Stimulated activated naive CD4-positive, alpha-beta T cell treated with Interleukin-2 at 50 U/mL for 16 hours (primary cell): ENCODE measurements at regions not wholly inside any gene's neighbourhood (a gene's known extent, or its start where the extent isn't known, plus 50 kb on each side); places are given as distances from the start of the nearest gene placed in this dataset.
"Not testable (repeated sequence)": the region's sequence is repeated elsewhere in the genome, so short reads cannot be mapped to it uniquely, and the experiment has no call there.

Experiments
- DNase-seq: peaks from one replicate; lab custom pipeline; 2025; lab: John Stamatoyannopoulos, UW

DNA sequence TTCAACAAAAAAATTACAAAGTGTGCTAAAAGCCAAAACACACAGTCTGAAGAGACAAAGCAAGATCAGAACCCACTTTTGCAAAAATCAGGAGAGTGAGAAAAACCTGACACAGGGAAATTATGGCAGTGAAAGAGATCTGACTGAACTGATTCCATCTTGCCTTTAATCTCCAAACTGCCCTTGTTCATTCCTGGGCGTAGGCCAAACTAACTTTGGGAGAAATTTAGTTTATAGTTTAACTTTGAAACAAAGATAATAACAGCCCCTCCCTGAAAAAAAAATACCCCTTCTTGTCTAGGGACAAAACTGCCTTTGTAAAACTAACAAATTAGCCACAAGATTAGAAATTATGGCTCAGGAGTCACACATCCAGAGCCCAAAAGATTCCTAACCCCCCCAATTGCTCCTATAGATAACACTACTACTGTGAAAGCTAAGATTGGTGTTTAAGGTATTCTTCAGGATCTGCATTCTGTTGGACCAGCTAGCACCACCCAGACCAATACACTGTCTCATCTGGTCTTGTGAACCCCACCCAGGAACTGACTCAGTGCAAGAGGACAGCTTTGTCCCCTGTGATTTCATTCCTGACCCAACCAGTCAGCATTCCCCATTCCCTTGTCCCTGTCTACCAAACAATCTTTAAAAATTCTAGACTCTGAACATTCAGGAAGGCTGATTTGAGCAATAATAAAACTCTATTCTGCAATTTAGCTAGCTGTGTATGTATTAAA lies 226.1 kb upstream of the SH3BP4 start:
- no peak for DNase-seq

DNA sequence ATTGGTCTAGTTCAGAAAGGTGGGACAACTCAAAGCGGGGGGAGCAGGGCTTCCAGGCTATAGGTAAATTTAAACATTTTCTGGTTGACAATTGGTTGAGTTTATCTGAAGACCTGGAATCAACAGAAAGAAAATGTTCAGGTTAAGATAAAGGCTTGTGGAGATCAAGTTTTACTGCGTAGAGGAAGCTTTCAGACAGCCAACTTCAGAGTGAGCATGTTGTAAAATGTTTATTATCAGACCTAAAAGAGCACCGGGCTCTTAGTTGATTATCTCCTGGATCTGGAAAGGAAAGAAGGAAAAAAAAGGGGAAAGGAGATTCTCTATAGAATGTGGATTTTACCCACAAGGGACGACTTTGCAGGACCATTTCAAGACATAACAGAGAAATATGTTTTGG lies 227.0 kb upstream of the SH3BP4 start:
- no peak for DNase-seq

DNA sequence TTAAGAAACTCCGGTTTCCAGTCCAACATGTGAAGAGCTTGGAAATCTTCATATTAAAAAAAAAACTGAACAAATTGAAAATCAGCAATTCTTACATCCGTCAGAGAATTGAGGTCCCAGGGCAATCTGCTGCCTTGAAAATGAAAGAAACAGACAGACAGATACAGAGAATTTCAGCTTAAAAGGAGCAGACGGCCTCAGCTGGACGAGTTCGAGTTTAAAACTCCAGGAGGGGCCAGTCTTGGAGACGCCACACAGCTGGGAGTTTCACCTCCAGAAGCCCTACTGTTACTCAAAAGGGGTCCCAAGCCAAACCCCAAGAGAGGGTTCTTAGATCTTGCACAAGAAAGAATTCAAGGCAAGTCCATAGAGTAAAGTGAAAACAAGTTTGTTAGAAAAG lies 226.5 kb upstream of the ARL4C start:
- no peak for DNase-seq

DNA sequence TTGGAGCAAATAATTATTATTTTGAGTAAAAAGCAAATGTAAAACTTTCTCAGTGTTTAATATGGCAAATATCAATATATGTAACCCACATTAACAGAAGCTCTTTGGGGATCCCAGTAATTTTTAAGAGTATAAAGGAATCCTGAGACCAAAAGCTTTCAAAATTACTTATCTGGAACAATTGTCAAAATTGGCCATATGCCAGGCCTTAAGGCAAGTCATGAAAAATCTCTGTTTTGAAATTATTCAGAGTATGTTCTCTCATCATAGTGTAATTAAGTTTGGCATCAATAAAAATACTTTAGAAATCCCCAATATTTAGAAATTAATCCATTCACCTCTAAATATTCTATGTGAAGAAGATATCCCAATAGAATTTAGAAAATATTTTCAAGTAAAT lies 225.3 kb upstream of the ARL4C start:
- DNase-seq, result no peak

DNA sequence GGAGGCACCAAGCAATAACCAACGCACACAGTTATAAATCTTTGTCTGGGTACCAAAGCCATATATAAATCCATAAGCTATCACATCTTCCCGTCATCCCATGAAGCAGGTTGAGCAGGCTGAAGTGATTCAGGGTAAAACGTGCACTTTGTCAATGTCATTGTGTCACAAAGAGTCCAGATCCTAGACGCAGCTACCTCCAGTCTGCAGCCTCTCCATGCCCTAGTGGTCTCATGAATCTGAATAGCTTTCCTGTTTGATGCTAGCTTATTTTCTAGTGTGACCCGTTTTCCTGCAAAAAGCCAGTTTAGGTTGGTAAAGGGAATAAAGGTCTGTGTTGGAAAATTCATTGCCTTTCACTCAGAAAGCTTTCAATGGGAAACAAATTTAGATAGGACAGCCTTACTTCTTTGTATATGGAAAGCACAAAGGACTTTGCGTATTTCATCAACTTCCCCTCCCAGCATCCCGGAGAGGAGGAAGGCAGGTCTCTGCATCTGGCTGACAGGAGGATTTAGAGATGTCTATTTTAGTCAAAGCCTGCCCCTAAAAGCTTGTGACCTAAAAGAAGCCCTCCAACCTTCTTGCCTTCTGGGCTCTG lies 222.3 kb upstream of the ARL4C start:
- no peak for DNase-seq

DNA sequence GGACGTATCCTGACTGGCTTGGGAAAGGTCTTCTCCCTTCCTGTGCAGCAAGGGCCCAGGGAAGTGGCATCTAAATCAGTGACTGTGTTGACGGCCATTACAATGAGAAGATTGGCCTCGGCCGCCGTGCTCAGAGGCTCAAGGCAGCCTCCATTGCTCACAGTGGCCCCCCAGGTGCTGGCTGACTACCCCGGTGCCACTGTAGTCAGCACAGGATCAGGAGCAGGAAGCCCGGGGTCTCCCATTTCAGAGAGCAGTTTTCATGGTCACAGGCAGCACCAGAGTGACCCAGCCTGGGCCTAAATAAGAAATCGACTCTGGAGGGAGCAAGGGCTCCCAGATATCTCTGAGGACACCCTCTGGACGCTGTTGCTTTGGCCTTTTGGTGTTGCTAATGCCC lies 219.4 kb upstream of the ARL4C start:
- DNase-seq, result no peak

DNA sequence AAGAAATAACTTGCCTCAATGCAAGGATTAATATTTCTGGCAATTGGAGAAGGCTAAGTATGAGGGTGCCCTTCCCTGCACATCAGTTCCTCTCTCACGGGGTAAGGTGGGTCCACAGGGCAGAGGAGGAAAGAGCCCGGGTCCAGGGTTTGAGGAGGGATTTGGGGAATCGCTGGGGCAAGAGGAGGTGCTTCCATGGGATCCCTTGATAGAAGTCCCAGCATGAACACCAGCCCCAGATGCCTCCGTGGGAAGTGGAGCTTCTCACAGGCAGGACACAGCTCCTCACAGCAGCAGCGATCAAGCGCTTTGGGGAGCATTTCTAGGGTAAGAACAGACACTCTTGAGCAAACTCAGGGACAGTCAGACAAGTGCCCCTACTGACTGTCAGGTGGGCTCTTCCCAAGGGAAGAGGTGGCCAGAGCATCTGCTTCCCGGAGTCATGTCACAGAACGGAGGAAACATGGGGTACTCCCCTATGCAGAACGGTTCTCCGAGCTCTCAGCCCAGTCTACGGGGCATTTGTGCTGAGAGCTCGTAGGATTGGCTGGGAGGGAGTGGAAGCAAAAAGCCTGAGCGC lies 218.9 kb upstream of the ARL4C start:
- no peak for DNase-seq

DNA sequence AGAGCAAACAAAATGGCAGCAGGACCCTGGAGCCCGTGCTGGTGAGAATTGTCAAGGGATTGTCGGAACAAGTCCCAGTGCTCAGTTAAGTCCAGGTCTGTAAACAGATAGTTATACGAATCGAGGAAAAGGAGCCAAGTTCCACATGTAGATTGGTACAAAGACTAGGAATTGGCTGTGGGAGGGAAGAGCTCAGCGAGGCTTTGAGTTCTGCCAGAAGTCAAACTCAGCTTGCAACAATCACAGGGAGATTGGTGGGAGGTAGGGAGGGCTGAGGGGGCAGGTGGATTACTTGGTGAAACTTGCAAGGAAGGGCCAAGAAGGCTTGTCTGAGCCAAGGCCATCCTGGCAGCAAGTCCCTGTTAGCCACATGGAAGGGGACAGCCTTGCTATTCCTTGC lies 217.8 kb upstream of the ARL4C start:
- no peak for DNase-seq

DNA sequence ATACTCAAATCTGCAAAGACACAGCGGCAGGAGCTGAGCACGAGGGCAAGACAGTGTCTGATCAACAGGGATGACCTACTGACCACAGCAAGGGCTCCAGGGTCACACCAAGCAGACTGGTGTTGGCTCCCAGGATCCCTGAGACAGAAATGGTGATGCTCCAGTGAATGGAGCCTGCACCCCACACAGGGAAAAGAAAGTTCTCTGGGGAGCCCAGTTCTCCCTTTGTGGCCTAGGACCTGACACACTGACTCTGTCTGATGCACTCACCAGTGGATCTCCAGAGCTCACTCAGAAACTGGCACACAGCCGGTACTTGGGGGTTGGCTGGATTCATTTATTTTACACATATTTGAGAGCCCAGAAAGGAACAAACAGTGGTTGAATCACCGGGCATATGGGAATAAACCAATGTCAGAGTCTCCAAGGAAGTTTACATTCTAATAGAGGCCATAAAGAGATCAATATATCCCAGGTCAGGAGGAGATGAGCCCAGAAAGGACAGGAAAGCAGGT lies 215.6 kb upstream of the ARL4C start:
- no peak for DNase-seq

DNA sequence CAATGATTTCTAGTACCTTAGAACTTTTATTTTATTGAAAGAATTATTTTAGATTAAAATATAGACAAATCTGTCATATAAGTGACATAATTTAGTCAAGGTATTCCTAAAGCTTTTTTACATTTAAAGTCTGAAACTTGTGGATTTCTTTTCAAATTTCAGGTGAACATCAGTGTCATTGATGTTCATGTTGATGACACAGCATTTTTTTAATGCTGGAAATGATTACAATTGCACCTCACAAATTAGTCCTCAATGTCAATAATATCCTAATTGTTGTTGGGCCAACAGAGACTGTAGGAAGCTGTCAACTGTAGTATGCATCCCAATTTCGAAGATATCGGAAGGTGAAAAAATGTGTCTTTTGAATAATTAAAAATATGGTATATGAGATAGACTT lies 214.4 kb upstream of the ARL4C start:
- no peak for DNase-seq

DNA sequence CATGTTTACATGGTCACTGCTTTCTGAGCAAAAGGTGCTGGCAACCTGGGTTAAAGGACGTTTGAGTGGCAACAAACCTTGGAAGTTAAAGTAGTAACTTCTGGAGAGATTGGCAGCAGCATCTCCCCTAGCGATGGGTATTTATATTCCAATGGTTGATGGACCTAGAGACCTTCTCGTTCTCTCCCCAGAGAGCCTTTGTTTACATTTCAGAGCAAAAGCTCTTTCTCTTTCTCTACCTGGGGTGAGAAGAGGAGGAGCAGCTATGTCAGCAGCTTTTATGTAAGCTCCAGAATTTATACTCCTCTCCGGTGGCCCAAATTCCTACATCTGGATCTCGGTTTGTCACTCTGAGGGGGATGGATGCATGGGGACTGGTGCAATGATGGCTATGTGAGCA lies 213.7 kb upstream of the ARL4C start:
- DNase-seq, result no peak

DNA sequence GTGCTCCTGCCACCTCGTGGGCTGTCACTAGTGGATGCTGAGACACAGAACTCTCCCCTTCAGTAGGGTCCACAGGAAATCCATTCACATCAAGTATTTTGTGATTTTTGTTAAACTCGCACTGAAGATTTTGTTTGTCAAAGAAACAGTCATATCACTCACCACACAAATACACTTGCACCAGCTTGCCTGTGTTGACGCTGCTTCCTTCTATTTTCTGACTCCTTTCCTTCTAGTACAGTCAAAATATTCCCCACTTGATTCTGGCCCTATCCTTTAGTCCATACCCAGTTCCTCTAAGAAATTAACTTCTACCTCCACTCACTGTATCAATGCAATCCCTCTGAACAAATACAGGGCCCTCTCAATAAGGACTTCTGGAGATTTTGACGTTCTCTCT lies 213.2 kb upstream of the ARL4C start:
- DNase-seq, result no peak

DNA sequence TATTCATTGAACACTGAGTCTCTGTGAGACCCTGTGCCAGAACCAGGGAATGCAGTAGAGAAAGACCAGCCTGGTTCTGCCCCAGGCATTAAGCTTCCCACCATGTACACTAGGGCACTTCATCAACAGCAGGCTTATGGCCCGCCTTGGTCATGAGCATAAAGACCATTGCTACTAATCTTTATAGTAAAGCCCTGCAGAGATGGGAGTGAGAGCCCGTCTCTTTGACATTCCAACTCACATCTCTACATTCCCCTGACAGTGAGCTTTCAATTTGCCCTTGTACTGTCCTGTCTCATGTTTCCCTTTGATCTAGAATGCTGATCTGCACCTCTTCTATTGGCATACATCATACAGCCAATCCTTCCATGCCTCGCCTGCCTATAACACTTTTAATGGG lies 211.8 kb upstream of the ARL4C start:
- DNase-seq, result no peak

DNA sequence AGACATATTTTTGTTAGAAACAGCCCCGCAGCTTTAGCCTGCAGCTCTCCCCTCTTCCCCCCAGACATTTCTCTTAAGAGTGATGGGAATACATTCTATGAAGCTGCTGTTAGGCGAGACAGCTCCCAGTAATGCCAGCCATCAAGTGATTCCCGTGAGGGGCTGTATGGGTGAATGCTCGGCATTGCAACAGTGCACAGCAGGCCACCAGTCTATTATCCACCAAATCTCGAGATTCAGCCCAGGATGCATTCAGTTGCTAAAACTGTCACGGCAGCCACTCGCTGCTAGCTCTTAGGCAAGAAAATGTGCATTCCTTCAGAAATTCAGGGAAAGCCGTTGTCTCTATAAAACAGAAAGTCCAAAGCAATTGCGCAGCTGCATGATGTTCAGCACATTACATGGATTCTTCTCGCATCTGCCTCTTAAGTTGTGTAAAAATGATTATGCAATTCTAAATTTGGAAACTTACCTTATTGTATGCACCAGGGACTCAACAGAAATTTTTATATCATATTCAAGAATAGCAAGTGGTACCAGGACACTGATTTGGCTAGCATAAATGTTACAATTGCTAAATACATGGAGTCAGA lies 211.3 kb upstream of the ARL4C start:
- no peak for DNase-seq

DNA sequence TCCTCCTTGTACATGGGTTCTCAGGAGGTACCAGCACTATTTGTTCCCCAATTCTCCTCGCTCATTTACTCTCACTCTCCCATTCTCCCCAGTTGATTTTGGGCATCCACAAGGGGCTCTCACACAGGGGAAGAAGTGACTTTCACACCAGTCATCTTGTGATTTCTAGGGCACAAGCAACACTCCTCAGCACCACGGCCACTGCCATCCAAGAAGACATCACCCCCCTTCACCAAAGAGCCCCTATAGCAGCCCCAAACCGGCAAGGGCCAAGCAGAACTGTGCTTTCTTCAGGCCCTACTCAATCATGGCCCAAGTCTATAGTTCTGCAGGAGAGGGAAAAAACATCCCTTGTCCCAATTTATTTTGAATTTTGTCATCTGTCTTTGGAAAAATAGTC lies 209.2 kb upstream of the ARL4C start:
- DNase-seq, result no peak

DNA sequence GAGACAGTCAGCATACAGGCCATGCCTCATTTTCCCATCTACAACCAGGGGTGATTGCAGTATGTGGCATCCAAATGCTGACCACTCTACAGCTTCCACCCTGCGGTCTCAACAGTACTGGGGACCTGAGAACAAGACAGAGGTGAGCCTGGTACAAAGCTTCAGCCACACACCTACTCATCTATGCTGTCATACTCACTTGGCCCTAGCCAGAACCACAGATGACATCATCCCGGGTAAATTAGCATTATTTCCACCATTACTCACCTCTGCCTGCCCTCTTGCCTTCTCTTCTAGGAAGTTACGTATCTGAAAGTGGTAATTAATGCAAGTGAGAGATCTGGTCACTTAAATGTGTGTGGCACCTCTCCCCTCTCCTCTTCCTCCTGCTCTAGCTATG lies 208.2 kb upstream of the ARL4C start:
- DNase-seq, result no peak

DNA sequence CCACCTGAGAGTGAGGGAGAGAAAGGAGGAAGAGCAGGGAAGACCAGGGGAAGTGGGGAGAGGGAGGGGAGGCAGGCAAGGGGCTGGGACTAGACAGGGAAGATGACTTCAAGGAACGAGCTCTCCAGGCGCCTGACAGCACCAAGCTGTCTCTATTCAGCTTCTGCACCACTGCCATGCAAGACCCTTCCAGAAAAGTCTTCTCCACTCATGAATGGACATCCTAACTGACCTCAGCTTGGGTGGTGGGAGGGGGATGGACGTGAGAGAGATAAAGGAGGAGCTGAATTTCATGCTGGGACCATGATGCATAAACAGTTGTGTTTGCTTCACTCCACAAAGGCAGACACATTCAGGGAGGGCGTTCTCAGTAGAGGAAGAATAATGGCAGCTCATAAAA lies 206.4 kb upstream of the ARL4C start:
- no peak for DNase-seq

DNA sequence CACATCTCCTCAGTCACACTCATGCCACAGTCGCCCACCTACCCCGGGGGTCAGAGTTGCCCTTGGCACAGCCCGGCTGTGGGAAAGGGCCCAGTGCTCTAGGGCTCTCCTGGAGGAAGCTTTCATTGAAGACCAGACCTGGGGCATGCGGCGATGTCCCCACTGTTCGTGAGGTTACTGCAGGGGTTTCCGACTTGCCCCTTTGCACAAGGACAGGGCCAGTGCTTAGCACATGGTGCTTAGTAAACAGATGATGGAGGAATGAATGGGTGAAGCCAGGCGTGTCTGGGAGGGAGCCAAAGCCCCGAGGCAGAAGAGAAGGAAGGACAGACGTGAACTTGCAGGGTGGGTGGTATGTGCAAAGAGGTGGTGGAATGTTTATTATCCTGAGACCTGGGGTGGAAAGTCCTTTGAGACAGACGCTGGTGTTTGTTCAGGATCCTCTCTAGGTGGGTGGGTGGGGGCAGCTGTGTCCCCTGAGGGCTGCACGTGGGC lies 205.9 kb upstream of the ARL4C start:
- DNase-seq, result no peak

DNA sequence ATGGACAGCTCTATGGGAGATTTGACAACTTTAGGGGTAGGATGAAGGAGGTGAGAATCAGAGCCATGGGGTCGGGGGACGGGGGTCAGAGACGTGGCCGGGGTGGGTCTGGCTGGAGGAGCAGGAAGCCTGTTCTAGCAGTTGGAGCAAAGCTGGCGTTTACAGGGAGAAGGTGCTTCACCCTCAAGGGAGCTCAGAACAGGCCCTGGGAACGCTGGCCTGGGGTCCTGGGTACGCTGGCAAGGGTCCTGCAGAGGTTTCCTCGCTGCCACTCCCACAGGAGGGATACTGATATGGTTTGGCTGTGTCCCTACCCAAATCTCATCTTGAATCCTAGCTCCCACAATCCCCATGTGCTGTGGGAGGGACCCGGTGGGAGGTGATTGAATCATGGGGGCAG lies 205.0 kb upstream of the ARL4C start:
- DNase-seq, result no peak

DNA sequence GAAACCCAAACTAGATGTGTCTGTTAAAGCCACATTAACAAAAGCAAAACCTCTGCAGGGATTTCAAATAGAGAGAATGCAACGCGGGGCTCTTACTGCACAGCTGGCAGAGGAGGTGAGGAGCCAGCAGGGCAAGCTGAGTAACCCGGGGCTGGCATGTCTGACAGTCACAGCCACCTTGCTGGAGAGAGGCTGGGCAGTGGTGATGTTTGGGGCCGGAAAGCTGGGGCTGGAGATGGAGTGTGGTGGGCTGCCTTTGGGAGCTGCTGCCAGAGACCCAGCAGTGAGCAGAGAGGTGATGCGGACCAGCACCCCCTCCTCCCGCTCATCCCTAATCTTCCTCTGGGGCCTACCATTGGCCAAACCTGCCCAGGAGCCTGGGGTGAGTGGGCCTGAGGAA lies 204.5 kb upstream of the ARL4C start:
- no peak for DNase-seq

DNA sequence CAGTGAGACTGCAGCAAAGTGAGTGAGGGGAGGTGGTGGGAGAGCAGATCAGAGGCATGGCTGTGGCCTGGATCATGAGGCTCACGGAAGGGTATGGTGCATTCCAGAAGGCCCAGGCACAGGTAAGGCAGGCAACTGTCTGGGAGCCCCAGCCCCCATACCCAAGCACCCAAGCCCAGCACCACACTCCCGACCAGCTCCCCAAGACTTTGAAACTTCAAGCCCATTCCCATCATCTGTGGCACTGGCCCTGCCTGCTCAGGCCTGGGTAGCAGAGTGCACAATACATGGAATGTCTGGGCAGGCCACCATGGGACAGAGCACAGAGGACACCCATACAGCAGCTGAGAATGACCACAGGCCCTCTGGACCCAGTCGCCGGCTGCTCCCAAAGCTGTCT lies 202.6 kb upstream of the ARL4C start:
- DNase-seq, result no peak

DNA sequence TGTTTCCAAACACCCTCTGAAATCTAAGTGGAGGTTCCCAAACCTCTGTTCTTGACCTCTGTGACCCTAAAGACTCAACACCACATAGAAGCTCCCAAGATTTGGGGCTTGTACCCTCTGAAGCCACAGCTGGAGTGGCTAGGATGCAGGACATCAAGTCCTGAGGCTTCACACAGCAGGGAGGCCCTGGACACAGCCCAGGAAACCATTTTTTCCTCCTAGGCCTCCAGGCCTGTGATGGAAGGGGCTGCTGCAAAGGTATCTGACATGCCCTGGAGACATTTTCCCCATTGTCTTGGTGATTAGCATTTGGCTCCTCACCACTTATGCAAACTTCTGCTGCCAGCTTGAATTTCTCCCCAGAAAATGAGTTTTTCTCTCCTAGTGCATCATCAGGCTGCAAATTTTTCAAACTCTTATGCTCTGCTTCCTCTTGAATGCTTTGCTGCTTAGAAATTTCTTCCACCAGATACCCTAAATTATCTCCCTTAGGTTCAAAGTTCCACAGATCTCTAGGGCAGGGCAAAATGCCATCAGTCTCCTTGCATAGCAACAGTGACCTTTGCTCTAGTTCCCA lies 200.5 kb upstream of the ARL4C start:
- DNase-seq, result not testable (repeated sequence)

DNA sequence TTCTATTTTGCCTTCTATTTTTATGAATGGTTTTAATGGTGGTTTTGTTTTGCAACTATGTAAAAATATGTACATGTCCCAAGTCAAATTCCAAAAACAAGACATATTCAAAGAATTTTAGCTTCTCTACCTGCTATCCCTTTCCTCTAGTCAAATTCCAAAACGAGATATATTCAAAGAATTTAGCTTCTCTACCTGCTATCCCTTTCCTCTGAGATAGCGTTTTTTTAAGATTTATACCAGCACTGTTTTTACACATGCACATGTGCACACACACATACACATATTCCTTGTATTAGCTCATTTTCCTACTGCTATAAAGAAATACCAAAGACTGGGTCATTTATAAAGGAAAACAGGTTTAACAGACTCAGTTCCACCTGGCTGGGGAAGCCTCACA lies 199.1 kb upstream of the ARL4C start:
- DNase-seq, result no peak
